ENCODE measurements at regions not wholly inside any gene's neighbourhood (a gene's known extent, or its start where the extent isn't known, plus 50 kb on each side); places are given as distances from the start of the nearest gene placed in this dataset.

- Mint-ChIP-seq H3K27me3 (ENCODE audit: low read depth) (peaks cover 30% of the 10 kb centered on the region), H3K4me3 (ENCODE audit: low read depth) (no peak overlapping the region), H3K36me3 (ENCODE audit: low read depth) (no peaks in the 10 kb centered on the region), H3K27ac (no peak overlapping the region), H3K4me1 (ENCODE audit: low read depth) (peaks cover 18% of the 10 kb centered on the region), H3K9me3 (no peaks in the 10 kb centered on the region)
- intact Hi-C loops (cut with micrococcal nuclease): no loop called here
- no peak for DNase-seq (ENCODE audit: low spot score)
Measured at GRCh38 chr4:153137677-153138630, 66.3 kb upstream of the TRIM2 start.

GRCh38 chr4:153138736-153139135 is 65.5 kb upstream of the TRIM2 start:
- H3K27me3 Mint-ChIP-seq (ENCODE audit: low read depth): peaks cover 32% of the 10 kb centered on the region
- H3K9me3 Mint-ChIP-seq: no peaks in the 10 kb centered on the region
- no peak overlapping the region for H3K4me3 Mint-ChIP-seq (ENCODE audit: low read depth)
- no peak for DNase-seq (ENCODE audit: low spot score)
- intact Hi-C loops (cut with micrococcal nuclease): no loop called here
- no peaks in the 10 kb centered on the region for H3K36me3 Mint-ChIP-seq (ENCODE audit: low read depth)
- H3K4me1 Mint-ChIP-seq (ENCODE audit: low read depth): peaks cover 16% of the 10 kb centered on the region
- H3K27ac Mint-ChIP-seq: no peak overlapping the region

- H3K27me3 Mint-ChIP-seq (ENCODE audit: low read depth): peaks cover 32% of the 10 kb centered on the region
- H3K36me3 Mint-ChIP-seq (ENCODE audit: low read depth): no peaks in the 10 kb centered on the region
- peaks cover 6% of the 10 kb centered on the region for H3K4me1 Mint-ChIP-seq (ENCODE audit: low read depth)
- no peak overlapping the region for H3K27ac Mint-ChIP-seq
- DNase-seq (ENCODE audit: low spot score): no peak
- no peak overlapping the region for H3K4me3 Mint-ChIP-seq (ENCODE audit: low read depth)
- no peaks in the 10 kb centered on the region for H3K9me3 Mint-ChIP-seq
- intact Hi-C loops (cut with micrococcal nuclease): loop anchor here (10.0 kb wide), 1 partner anchor 505 kb away; no protein-coding TSS in a partner anchor
Measured at GRCh38 chr4:153140294-153140693, 63.9 kb upstream of the TRIM2 start.

- no peak overlapping the region for H3K27ac Mint-ChIP-seq
- no peaks in the 10 kb centered on the region for H3K36me3 Mint-ChIP-seq (ENCODE audit: low read depth)
- intact Hi-C loops (cut with micrococcal nuclease): loop anchor here (10.0 kb wide), 1 partner anchor 504 kb away; no protein-coding TSS in a partner anchor
- DNase-seq (ENCODE audit: low spot score): no peak
- peaks cover 28% of the 10 kb centered on the region for H3K27me3 Mint-ChIP-seq (ENCODE audit: low read depth)
- peaks cover 5% of the 10 kb centered on the region for H3K4me1 Mint-ChIP-seq (ENCODE audit: low read depth)
- no peak overlapping the region for H3K4me3 Mint-ChIP-seq (ENCODE audit: low read depth)
- no peaks in the 10 kb centered on the region for H3K9me3 Mint-ChIP-seq
Measured at GRCh38 chr4:153141238-153141637, 63.0 kb upstream of the TRIM2 start.

GRCh38 chr4:153142700-153143438 is 61.4 kb upstream of the TRIM2 start:
- no peak overlapping the region for H3K4me3 Mint-ChIP-seq (ENCODE audit: low read depth)
- no peaks in the 10 kb centered on the region for H3K36me3 Mint-ChIP-seq (ENCODE audit: low read depth)
- intact Hi-C loops (cut with micrococcal nuclease): loop anchor here (1.0 to 10.0 kb wide), 3 partner anchors 175 to 502 kb away; no protein-coding TSS in a partner anchor
- H3K27me3 Mint-ChIP-seq (ENCODE audit: low read depth): peaks cover 26% of the 10 kb centered on the region
- no peaks in the 10 kb centered on the region for H3K9me3 Mint-ChIP-seq
- no peak overlapping the region for H3K27ac Mint-ChIP-seq
- DNase-seq (ENCODE audit: low spot score): no peak
- H3K4me1 Mint-ChIP-seq (ENCODE audit: low read depth): peaks cover 5% of the 10 kb centered on the region

GRCh38 chr4:153143527-153144348 is 60.5 kb upstream of the TRIM2 start:
- H3K36me3 Mint-ChIP-seq (ENCODE audit: low read depth): no peaks in the 10 kb centered on the region
- H3K9me3 Mint-ChIP-seq: no peaks in the 10 kb centered on the region
- no peak overlapping the region for H3K27ac Mint-ChIP-seq
- peaks cover 5% of the 10 kb centered on the region for H3K4me1 Mint-ChIP-seq (ENCODE audit: low read depth)
- no peak overlapping the region for H3K4me3 Mint-ChIP-seq (ENCODE audit: low read depth)
- H3K27me3 Mint-ChIP-seq (ENCODE audit: low read depth): peaks cover 33% of the 10 kb centered on the region
- intact Hi-C loops (cut with micrococcal nuclease): loop anchor here (1.0 to 10.0 kb wide), 3 partner anchors 175 to 501 kb away; no protein-coding TSS in a partner anchor
- DNase-seq (ENCODE audit: low spot score): no peak

- Mint-ChIP-seq H3K36me3 (ENCODE audit: low read depth) (no peaks in the 10 kb centered on the region), H3K27ac (no peak overlapping the region), H3K4me1 (ENCODE audit: low read depth) (peaks cover 5% of the 10 kb centered on the region), H3K9me3 (no peaks in the 10 kb centered on the region), H3K4me3 (ENCODE audit: low read depth) (no peak overlapping the region), H3K27me3 (ENCODE audit: low read depth) (peaks cover 38% of the 10 kb centered on the region)
- intact Hi-C loops (cut with micrococcal nuclease): loop anchor here (10.0 kb wide), 1 partner anchor 499 kb away; no protein-coding TSS in a partner anchor
- no peak for DNase-seq (ENCODE audit: low spot score)
Measured at GRCh38 chr4:153146031-153146430, 58.2 kb upstream of the TRIM2 start.

- Mint-ChIP-seq H3K9me3 (no peaks in the 10 kb centered on the region), H3K27me3 (ENCODE audit: low read depth) (peaks cover 45% of the 10 kb centered on the region), H3K27ac (no peak overlapping the region), H3K4me3 (ENCODE audit: low read depth) (no peak overlapping the region), H3K36me3 (ENCODE audit: low read depth) (no peaks in the 10 kb centered on the region), H3K4me1 (ENCODE audit: low read depth) (peaks cover 12% of the 10 kb centered on the region)
- no peak for DNase-seq (ENCODE audit: low spot score)
- intact Hi-C loops (cut with micrococcal nuclease): loop anchor here (10.0 kb wide), 1 partner anchor 498 kb away; no protein-coding TSS in a partner anchor
Measured at GRCh38 chr4:153146961-153147360, 57.3 kb upstream of the TRIM2 start.

GRCh38 chr4:153148791-153149190 is 55.5 kb upstream of the TRIM2 start:
- Mint-ChIP-seq H3K27me3 (ENCODE audit: low read depth) (peaks cover 44% of the 10 kb centered on the region), H3K4me1 (ENCODE audit: low read depth) (peaks cover 18% of the 10 kb centered on the region), H3K36me3 (ENCODE audit: low read depth) (no peaks in the 10 kb centered on the region), H3K4me3 (ENCODE audit: low read depth) (no peak overlapping the region), H3K9me3 (no peaks in the 10 kb centered on the region), H3K27ac (no peak overlapping the region)
- intact Hi-C loops (cut with micrococcal nuclease): loop anchor here (10.0 kb wide), 1 partner anchor 496 kb away; no protein-coding TSS in a partner anchor
- no peak for DNase-seq (ENCODE audit: low spot score)

- no peak for DNase-seq (ENCODE audit: low spot score)
- Mint-ChIP-seq H3K4me1 (ENCODE audit: low read depth) (peaks cover 38% of the 10 kb centered on the region), H3K4me3 (ENCODE audit: low read depth) (no peak overlapping the region), H3K27me3 (ENCODE audit: low read depth) (peaks cover 56% of the 10 kb centered on the region), H3K9me3 (no peaks in the 10 kb centered on the region), H3K27ac (no peak overlapping the region), H3K36me3 (ENCODE audit: low read depth) (no peaks in the 10 kb centered on the region)
- intact Hi-C loops (cut with micrococcal nuclease): loop anchor here (2.0 to 10.0 kb wide), 3 partner anchors 37 to 603 kb away; no protein-coding TSS in a partner anchor
Measured at GRCh38 chr4:153151535-153152455, 52.4 kb upstream of the TRIM2 start.

GRCh38 chr4:153152501-153153338 is 51.5 kb upstream of the TRIM2 start:
- Mint-ChIP-seq H3K27ac (peak overlapping the region; percentile 46), H3K27me3 (ENCODE audit: low read depth) (peaks cover 53% of the 10 kb centered on the region)

More at GRCh38 chr4:153152501-153153338, 51.5 kb upstream of the TRIM2 start:
- intact Hi-C loops (cut with micrococcal nuclease): loop anchor here (2.0 to 10.0 kb wide), 3 partner anchors 38 to 602 kb away; no protein-coding TSS in a partner anchor
- no peaks in the 10 kb centered on the region for H3K9me3 Mint-ChIP-seq
- H3K4me1 Mint-ChIP-seq (ENCODE audit: low read depth): peaks cover 38% of the 10 kb centered on the region
- H3K4me3 Mint-ChIP-seq (ENCODE audit: low read depth): peak overlapping the region; percentile 75
- DNase-seq (ENCODE audit: low spot score): peak; percentile 48
- H3K36me3 Mint-ChIP-seq (ENCODE audit: low read depth): no peaks in the 10 kb centered on the region
